Keratinocyte (primary cell): ENCODE measurements at regions not wholly inside any gene's neighbourhood (a gene's known extent, or its start where the extent isn't known, plus 50 kb on each side); places are given as distances from the start of the nearest gene placed in this dataset.

Experiments used
- EZH2 ChIP-seq: IDR thresholded peaks from one replicate; pipeline ENCODE4 v1.6.1; 2012; ENCODE audit warnings: inconsistent platforms, mild to moderate bottlenecking, low read length, moderate library complexity
- TF ChIP-seq, protein P1 (sequence below), 3 experiments: IDR thresholded peaks in 1 of 3; conservative IDR thresholded peaks in 1 of 3; optimal IDR thresholded peaks in 1 of 3; 2 replicates in 2 of 3; 3 replicates in 1 of 3; pipeline versions ENCODE3 to v1.5.1; 2011; ENCODE audit warnings: low read length in 3 of 3, mild to moderate bottlenecking in 3 of 3, moderate library complexity in 2 of 3, control low read depth in 1 of 3, inconsistent platforms in 1 of 3; ENCODE audit not compliant: insufficient read depth in 2 of 3; ENCODE audit errors: extremely low read depth in 1 of 3

DNA sequence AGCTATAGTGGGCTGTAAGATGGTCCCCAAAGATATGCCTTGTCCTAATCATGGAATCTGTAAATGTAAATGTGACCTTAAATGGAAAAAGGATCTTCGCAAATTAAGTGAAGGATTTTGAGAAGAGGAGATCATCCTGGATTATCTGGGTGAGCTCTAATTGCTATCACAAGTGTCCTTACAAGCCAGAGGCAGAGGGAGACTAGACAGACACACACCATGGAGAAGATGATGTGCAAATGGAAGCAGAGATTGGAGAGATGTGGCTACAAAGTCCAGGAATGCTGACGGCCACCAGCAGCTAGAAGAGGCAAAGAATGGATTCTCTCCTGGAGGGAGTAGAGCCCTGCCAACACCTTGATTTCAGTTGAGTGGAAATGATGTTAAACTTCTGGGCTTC is 102.3 kb upstream of the PROK2 start:
- TF ChIP-seq, protein P1, sequence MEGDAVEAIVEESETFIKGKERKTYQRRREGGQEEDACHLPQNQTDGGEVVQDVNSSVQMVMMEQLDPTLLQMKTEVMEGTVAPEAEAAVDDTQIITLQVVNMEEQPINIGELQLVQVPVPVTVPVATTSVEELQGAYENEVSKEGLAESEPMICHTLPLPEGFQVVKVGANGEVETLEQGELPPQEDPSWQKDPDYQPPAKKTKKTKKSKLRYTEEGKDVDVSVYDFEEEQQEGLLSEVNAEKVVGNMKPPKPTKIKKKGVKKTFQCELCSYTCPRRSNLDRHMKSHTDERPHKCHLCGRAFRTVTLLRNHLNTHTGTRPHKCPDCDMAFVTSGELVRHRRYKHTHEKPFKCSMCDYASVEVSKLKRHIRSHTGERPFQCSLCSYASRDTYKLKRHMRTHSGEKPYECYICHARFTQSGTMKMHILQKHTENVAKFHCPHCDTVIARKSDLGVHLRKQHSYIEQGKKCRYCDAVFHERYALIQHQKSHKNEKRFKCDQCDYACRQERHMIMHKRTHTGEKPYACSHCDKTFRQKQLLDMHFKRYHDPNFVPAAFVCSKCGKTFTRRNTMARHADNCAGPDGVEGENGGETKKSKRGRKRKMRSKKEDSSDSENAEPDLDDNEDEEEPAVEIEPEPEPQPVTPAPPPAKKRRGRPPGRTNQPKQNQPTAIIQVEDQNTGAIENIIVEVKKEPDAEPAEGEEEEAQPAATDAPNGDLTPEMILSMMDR (optimal IDR thresholded peaks at IDR 0.05 in 1 of 3, IDR thresholded peaks at IDR 0.05 in 1 of 3, conservative IDR thresholded peaks at IDR 0.05 in 1 of 3; ENCODE audit: extremely low read depth in 1 of 3, insufficient read depth in 2 of 3, low read length in 3 of 3): no peak
- no peak for TF ChIP-seq EZH2
